GM19438 (cell line): ENCODE measurements at regions not wholly inside any gene's neighbourhood (a gene's known extent, or its start where the extent isn't known, plus 50 kb on each side); places are given as distances from the start of the nearest gene placed in this dataset.
"Not testable (repeated sequence)": the region's sequence is repeated elsewhere in the genome, so short reads cannot be mapped to it uniquely, and the experiment has no call there.

Experiments used
- ATAC-seq: cut with Tn5 transposase; IDR thresholded peaks from one replicate; pipeline ENCODE4 v1.9.1; 2021; ENCODE audit warnings: low read depth; ENCODE audit not compliant: unreplicated experiment

GRCh38 chr6:9851006-9851405, 563.9 kb downstream of the TFAP2A start:
- no peak for ATAC-seq

GRCh38 chr6:9848094-9848493, 566.8 kb downstream of the TFAP2A start:
- ATAC-seq: no peak

- ATAC-seq: no peak
Observed at GRCh38 chr6:9841886-9842725, 572.8 kb downstream of the TFAP2A start.

- no peak for ATAC-seq
Observed at GRCh38 chr6:9834233-9834632, 580.6 kb downstream of the TFAP2A start.

GRCh38 chr6:9831783-9832182, 583.1 kb downstream of the TFAP2A start:
- no peak for ATAC-seq

GRCh38 chr6:9830808-9831207, 584.1 kb downstream of the TFAP2A start:
- no peak for ATAC-seq

- ATAC-seq: no peak
Observed at GRCh38 chr6:9825526-9825925, 589.3 kb downstream of the TFAP2A start.

- not testable (repeated sequence) for ATAC-seq
Observed at GRCh38 chr6:9810727-9811126, 604.1 kb downstream of the TFAP2A start.

- ATAC-seq: no peak
Observed at GRCh38 chr6:9810286-9810685, 604.6 kb downstream of the TFAP2A start.

- ATAC-seq: no peak
Observed at GRCh38 chr6:9806195-9806594, 608.7 kb downstream of the TFAP2A start.

GRCh38 chr6:9801249-9801754, 613.6 kb downstream of the TFAP2A start:
- no peak for ATAC-seq

- ATAC-seq: no peak
Observed at GRCh38 chr6:9799582-9799981, 615.3 kb downstream of the TFAP2A start.

GRCh38 chr6:9796827-9797226, 618.0 kb downstream of the TFAP2A start:
- no peak for ATAC-seq

- ATAC-seq: no peak
Observed at GRCh38 chr6:9795880-9796279, 619.0 kb downstream of the TFAP2A start.

GRCh38 chr6:9789201-9789600, 625.7 kb downstream of the TFAP2A start:
- no peak for ATAC-seq

- ATAC-seq: no peak
Observed at GRCh38 chr6:9784786-9785185, 630.1 kb downstream of the TFAP2A start.

- ATAC-seq: no peak
Observed at GRCh38 chr6:9783567-9783966, 631.3 kb downstream of the TFAP2A start.

- ATAC-seq: no peak
Observed at GRCh38 chr6:9766240-9766915, 648.5 kb downstream of the TFAP2A start.

- no peak for ATAC-seq
Observed at GRCh38 chr6:9761220-9761619, 653.7 kb downstream of the TFAP2A start.

GRCh38 chr6:9754515-9754914, 660.4 kb downstream of the TFAP2A start:
- ATAC-seq: no peak

GRCh38 chr6:9745966-9746365, 668.9 kb downstream of the TFAP2A start:
- no peak for ATAC-seq

- ATAC-seq: no peak
Observed at GRCh38 chr6:9745476-9745875, 669.4 kb downstream of the TFAP2A start.
